SK-N-SH (cell line): ENCODE measurements at regions not wholly inside any gene's neighbourhood (a gene's known extent, or its start where the extent isn't known, plus 50 kb on each side); places are given as distances from the start of the nearest gene placed in this dataset.

Experiments
- CTCF ChIA-PET: fragments of 300-600, 350-600 bp; formaldehyde crosslinking; extraction: SDS; loops from one replicate; lab custom pipeline; 2021; lab: Yijun Ruan, JAX
- POLR2A ChIA-PET: fragments of 350-600 bp; sonication (Branson Sonifier 250); formaldehyde crosslinking; extraction: SDS; loops from one replicate; lab custom pipeline; 2020; ENCODE audit warnings: antibody characterized with exemption, inconsistent platforms; lab: Yijun Ruan, JAX
- DNase-seq: peaks from one replicate; pipeline ENCODE4 v3.0.0; 2012
- H2AFZ ChIP-seq: fragments of 200-600 bp; sonication (generic); 2 replicates; pipeline ENCODE4 v1.8.1; 2016; ENCODE audit warnings: antibody characterized with exemption, mild to moderate bottlenecking, low read depth
- H3F3A ChIP-seq: fragments of 200-600 bp; sonication (generic); replicated peaks from 2 replicates; pipeline ENCODE3; 2016; ENCODE audit warnings: antibody characterized with exemption, mild to moderate bottlenecking; ENCODE audit not compliant: insufficient read depth
- H3K27ac ChIP-seq, 2 experiments: fragments of 200-500 bp in 1 of 2; fragments of 200-600 bp in 1 of 2; sonication (Bioruptor generic) in 1 of 2; sonication (generic), shearing (Covaris generic) in 1 of 2; 2 replicates each; pipeline versions ENCODE4 v1.5.1 to v1.6.1; 2014 to 2016; ENCODE audit warnings: low read depth in 2 of 2, inconsistent platforms in 1 of 2, low read length in 1 of 2, mild to moderate bottlenecking in 1 of 2, mixed read lengths in 1 of 2
- H3K27me3 ChIP-seq: fragments of 200-600 bp; sonication (generic), shearing (Covaris generic); 2 replicates; pipeline ENCODE4 v1.6.1; 2016; ENCODE audit warnings: mixed run types; ENCODE audit not compliant: insufficient read depth
- H3K36me3 ChIP-seq, 2 experiments: fragments of 200-500 bp in 1 of 2; fragments of 200-600 bp in 1 of 2; sonication (Bioruptor generic) in 1 of 2; sonication (generic) in 1 of 2; replicated peaks in 1 of 2; 2 replicates each; pipeline versions ENCODE3 to v1.5.1; 2014 to 2016; ENCODE audit warnings: low read length in 1 of 2, mild to moderate bottlenecking in 1 of 2; ENCODE audit not compliant: insufficient read depth in 2 of 2, control insufficient read depth in 1 of 2
- H3K4me1 ChIP-seq, 2 experiments: fragments of 200-500 bp in 1 of 2; fragments of 200-600 bp in 1 of 2; sonication (Bioruptor generic) in 1 of 2; sonication (generic), shearing (Covaris generic) in 1 of 2; 2 replicates each; pipeline versions ENCODE4 v1.5.1 to v1.6.1; 2014 to 2016; ENCODE audit warnings: low read depth in 1 of 2, low read length in 1 of 2, mixed run types in 1 of 2; ENCODE audit not compliant: insufficient read depth in 2 of 2, control insufficient read depth in 1 of 2
- H3K4me2 ChIP-seq: fragments of 200-600 bp; sonication (generic), shearing (Covaris generic); 2 replicates; pipeline ENCODE4 v1.6.1; 2017; ENCODE audit warnings: mixed run types
- H3K4me3 ChIP-seq, 2 experiments: fragments of 200-500 bp in 1 of 2; fragments of 200-600 bp in 1 of 2; sonication (Bioruptor generic) in 1 of 2; sonication (generic), shearing (Covaris generic) in 1 of 2; 2 replicates each; pipeline versions ENCODE4 v1.5.1 to v1.8.1; 2014 to 2016; ENCODE audit warnings: low read depth in 2 of 2, inconsistent platforms in 1 of 2, low read length in 1 of 2, mild to moderate bottlenecking in 1 of 2, mixed read lengths in 1 of 2, moderate library complexity in 1 of 2
- H3K79me2 ChIP-seq: fragments of 200-600 bp; sonication (generic); 2 replicates; pipeline ENCODE4 v1.8.1; 2017; ENCODE audit warnings: mild to moderate bottlenecking; ENCODE audit not compliant: insufficient read depth
- H3K9ac ChIP-seq: fragments of 200-600 bp; sonication (generic); 2 replicates; pipeline ENCODE4 v1.6.1; 2017; ENCODE audit warnings: mixed run types
- H3K9me2 ChIP-seq: fragments of 200-600 bp; sonication (generic); 2 replicates; pipeline ENCODE4 v1.6.1; 2017; ENCODE audit warnings: mixed run types
- H3K9me3 ChIP-seq: fragments of 200-600 bp; sonication (generic); 2 replicates; pipeline ENCODE4 v1.6.1; 2017; ENCODE audit warnings: mixed run types, mild to moderate bottlenecking, moderate library complexity
- H4K20me1 ChIP-seq: fragments of 200-600 bp; sonication (generic); 2 replicates; pipeline ENCODE4 v1.6.1; 2017; ENCODE audit warnings: mild to moderate bottlenecking, mixed run types; ENCODE audit not compliant: insufficient read depth
- CTCF ChIP-seq: fragments of 200-600 bp; sonication (generic); IDR thresholded peaks from 2 replicates; pipeline ENCODE4 v1.6.1; 2017; ENCODE audit warnings: antibody characterized with exemption, mild to moderate bottlenecking, moderate library complexity
- FOXJ3 ChIP-seq: sonication (generic); formaldehyde crosslinking; IDR thresholded peaks from 2 replicates; pipeline ENCODE4 v1.5.1; 2020; ENCODE audit warnings: mild to moderate bottlenecking, missing genetic modification reagents
- FOXM1 ChIP-seq: IDR thresholded peaks from 2 replicates; pipeline ENCODE4 v1.4.0; 2012; ENCODE audit warnings: low read depth, mild to moderate bottlenecking
- IRF3 ChIP-seq: fragments of 150-350 bp; IDR thresholded peaks from 2 replicates; pipeline ENCODE4 v1.6.1; 2016; ENCODE audit warnings: mild to moderate bottlenecking, low read depth, low read length
- MEF2A ChIP-seq: IDR thresholded peaks from 2 replicates; pipeline ENCODE4 v1.4.0; 2012; ENCODE audit warnings: low read depth, borderline replicate concordance
- NRF1 ChIP-seq: IDR thresholded peaks from 2 replicates; pipeline ENCODE4 v1.6.1; 2012; ENCODE audit warnings: low read depth, mild to moderate bottlenecking, low read length
- PBX3 ChIP-seq: IDR thresholded peaks from 2 replicates; pipeline ENCODE4; 2012
- POLR2AphosphoS5 ChIP-seq: IDR thresholded peaks from 2 replicates; pipeline ENCODE4 v1.6.1; 2012; ENCODE audit warnings: low read depth, low read length
- RAD21 ChIP-seq: IDR thresholded peaks from 2 replicates; pipeline ENCODE4 v1.6.1; 2012; ENCODE audit warnings: mild to moderate bottlenecking, low read length
- TAF1 ChIP-seq: IDR thresholded peaks from 2 replicates; pipeline ENCODE4 v1.6.1; 2012; ENCODE audit warnings: low read depth, mild to moderate bottlenecking, low read length, moderate library complexity, borderline replicate concordance
- TCF12 ChIP-seq: IDR thresholded peaks from 2 replicates; pipeline ENCODE4 v1.4.0; 2012
- TEAD4 ChIP-seq: IDR thresholded peaks from 2 replicates; pipeline ENCODE4 v1.4.0; 2012; ENCODE audit warnings: mild to moderate bottlenecking, borderline replicate concordance; ENCODE audit not compliant: insufficient read depth
- USF1 ChIP-seq: IDR thresholded peaks from 2 replicates; pipeline ENCODE4 v1.4.0; 2012; ENCODE audit warnings: low read depth, borderline replicate concordance
- ZBTB33 ChIP-seq: IDR thresholded peaks from 2 replicates; pipeline ENCODE4 v1.4.0; 2012; ENCODE audit warnings: low read depth, borderline replicate concordance
- WGBS: methylation state at CpG from one replicate; pipeline ENCODE4 v1.1.6; 2017; ENCODE audit warnings: low lambda C conversion rate; 5-methylcytosine and 5-hydroxymethylcytosine counted together

GRCh38 chr9:81108821-81109220, 580.5 kb downstream of the TLE1 start:
- no peaks in the 10 kb centered on the region for H4K20me1 ChIP-seq
- no peak overlapping the region for H3K4me2 ChIP-seq
- no peaks in the 10 kb centered on the region for H3K36me3 ChIP-seq
- H3K9me2 ChIP-seq, result no peaks in the 10 kb centered on the region
- H3F3A ChIP-seq, result no peaks in the 10 kb centered on the region
- H3K79me2 ChIP-seq, result no peaks in the 10 kb centered on the region
- TF ChIP-seq FOXM1 (no peak), MEF2A (no peak)
- TF ChIP-seq, all 33 proteins: peak for 0
- no peak overlapping the region for H3K4me3 ChIP-seq
- no peak overlapping the region for H3K9ac ChIP-seq
- ChIA-PET POLR2A (no interaction called here), CTCF (interaction anchor here (1.1 kb wide), 1 partner anchor 9 kb away, joined by 4 read pairs; no protein-coding TSS in a partner anchor)
- H3K9me3 ChIP-seq, result no peaks in the 10 kb centered on the region
- H3K4me1 ChIP-seq, result no peaks in the 10 kb centered on the region
- H2AFZ ChIP-seq, result no peak overlapping the region
- DNase-seq, result no peak
- no peaks in the 10 kb centered on the region for H3K27me3 ChIP-seq
- H3K27ac ChIP-seq, result no peak overlapping the region
- WGBS, result 89% methylated on average over 1 of the region's 1 CpG

- Histone ChIP-seq H3K79me2 (no peaks in the 10 kb centered on the region), H3F3A (no peaks in the 10 kb centered on the region), H3K27ac (no peak overlapping the region), H3K9me2 (no peaks in the 10 kb centered on the region), H3K9me3 (no peaks in the 10 kb centered on the region), H3K9ac (no peak overlapping the region), H3K27me3 (no peaks in the 10 kb centered on the region), H3K4me2 (no peak overlapping the region), H4K20me1 (no peaks in the 10 kb centered on the region), H3K4me1 (no peaks in the 10 kb centered on the region), H3K4me3 (no peak overlapping the region), H3K36me3 (no peaks in the 10 kb centered on the region), H2AFZ (no peak overlapping the region)
- ChIA-PET POLR2A (no interaction called here), CTCF (interaction anchor here (1.1 kb wide), 1 partner anchor 10 kb away, joined by 4 read pairs; no protein-coding TSS in a partner anchor)
- WGBS, result 23% methylated on average over 1 of the region's 1 CpG
- DNase-seq, result no peak
- no peak for TF ChIP-seq CTCF
- TF ChIP-seq PBX3, result no peak
- TF ChIP-seq POLR2AphosphoS5, result no peak
- no peak for TF ChIP-seq FOXJ3
- TF ChIP-seq ZBTB33, result no peak
- no peak for TF ChIP-seq TCF12
- no peak for TF ChIP-seq TAF1
- TF ChIP-seq NRF1, result no peak
- TF ChIP-seq TEAD4, result no peak
- no peak for TF ChIP-seq RAD21
- TF ChIP-seq MEF2A, result no peak
- TF ChIP-seq IRF3, result no peak
- no peak for TF ChIP-seq USF1
Measured at GRCh38 chr9:81108391-81108790, 581.0 kb downstream of the TLE1 start.
